ENCODE measurements at regions not wholly inside any gene's neighbourhood (a gene's known extent, or its start where the extent isn't known, plus 50 kb on each side); places are given as distances from the start of the nearest gene placed in this dataset.

GRCh38 chr3:5635746-5636145, 448.2 kb downstream of the EDEM1 start:
- Histone ChIP-seq H3K27me3 (ENCODE audit: insufficient read depth, low read depth, severe bottlenecking) (peaks cover 38% of the 10 kb centered on the region), H3K4me3 (ENCODE audit: low read depth, low read length) (no peak overlapping the region), H3K9me3 (ENCODE audit: severe bottlenecking) (no peaks in the 10 kb centered on the region), H3K27ac (no peak overlapping the region), H3K36me3 (no peaks in the 10 kb centered on the region)
- no peak for DNase-seq
- no peak for TF ChIP-seq CTCF (IDR thresholded peaks at IDR 0.05; ENCODE audit: low read depth, low read length)

- no peak for DNase-seq
- H3K27ac ChIP-seq = no peak overlapping the region
- no peaks in the 10 kb centered on the region for H3K36me3 ChIP-seq
- peaks cover 53% of the 10 kb centered on the region for H3K27me3 ChIP-seq (ENCODE audit: insufficient read depth, low read depth, severe bottlenecking)
- no peak for TF ChIP-seq CTCF (IDR thresholded peaks at IDR 0.05; ENCODE audit: low read depth, low read length)
- H3K9me3 ChIP-seq (ENCODE audit: severe bottlenecking) = no peaks in the 10 kb centered on the region
- H3K4me3 ChIP-seq (ENCODE audit: low read depth, low read length) = no peak overlapping the region
These were observed 451.0 kb downstream of the EDEM1 start for GRCh38 chr3:5638550-5638949.

- Histone ChIP-seq H3K27me3 (ENCODE audit: insufficient read depth, low read depth, severe bottlenecking) (peaks cover 56% of the 10 kb centered on the region), H3K4me3 (ENCODE audit: low read depth, low read length) (no peak overlapping the region), H3K36me3 (no peaks in the 10 kb centered on the region), H3K9me3 (ENCODE audit: severe bottlenecking) (no peaks in the 10 kb centered on the region), H3K27ac (no peak overlapping the region)
- no peak for DNase-seq
- no peak for TF ChIP-seq CTCF (IDR thresholded peaks at IDR 0.05; ENCODE audit: low read depth, low read length)
These were observed 457.5 kb downstream of the EDEM1 start for GRCh38 chr3:5644773-5645670.

GRCh38 chr3:5645692-5646410, 458.3 kb downstream of the EDEM1 start:
- Histone ChIP-seq H3K9me3 (ENCODE audit: severe bottlenecking) (no peaks in the 10 kb centered on the region), H3K27me3 (ENCODE audit: insufficient read depth, low read depth, severe bottlenecking) (peaks cover 59% of the 10 kb centered on the region), H3K27ac (no peak overlapping the region), H3K4me3 (ENCODE audit: low read depth, low read length) (no peak overlapping the region), H3K36me3 (no peaks in the 10 kb centered on the region)
- DNase-seq = no peak
- no peak for TF ChIP-seq CTCF (IDR thresholded peaks at IDR 0.05; ENCODE audit: low read depth, low read length)

GRCh38 chr3:5650303-5650702, 462.8 kb downstream of the EDEM1 start:
- peaks cover 47% of the 10 kb centered on the region for H3K27me3 ChIP-seq (ENCODE audit: insufficient read depth, low read depth, severe bottlenecking)
- no peak for DNase-seq
- H3K27ac ChIP-seq = no peak overlapping the region
- TF ChIP-seq CTCF (IDR thresholded peaks at IDR 0.05; ENCODE audit: low read depth, low read length) = no peak
- no peaks in the 10 kb centered on the region for H3K9me3 ChIP-seq (ENCODE audit: severe bottlenecking)
- H3K4me3 ChIP-seq (ENCODE audit: low read depth, low read length) = no peak overlapping the region
- no peaks in the 10 kb centered on the region for H3K36me3 ChIP-seq

Measured in WERI-Rb-1 (cell line).